A673 (cell line): ENCODE measurements at regions not wholly inside any gene's neighbourhood (a gene's known extent, or its start where the extent isn't known, plus 50 kb on each side); places are given as distances from the start of the nearest gene placed in this dataset.

Experiments used
- BruUV-seq: library from RNA; stranded (reverse); fragments of 400-500 nt; replicated peaks from 2 replicates; lab custom pipeline; 2021; lab: Mats Ljungman, UMichigan
- CTCF ChIA-PET: fragments of 300-600 bp; sonication (Branson Sonifier 250); formaldehyde crosslinking; loops from one replicate; lab custom pipeline; 2022; ENCODE audit warnings: antibody characterized with exemption; lab: Charles Lee
- POLR2A ChIA-PET: fragments of 300-600 bp; sonication (Branson Sonifier 250); formaldehyde crosslinking; loops from one replicate; lab custom pipeline; 2022; ENCODE audit warnings: antibody characterized with exemption; ENCODE audit not compliant: low non-redundant PET; lab: Charles Lee
- DNase-seq: peaks from one replicate; pipeline ENCODE4 v3.0.0-alpha.2; 2015; ENCODE audit warnings: low spot score
- H3K27ac ChIP-seq: fragments of 200-600 bp; sonication (generic); 2 replicates; pipeline ENCODE4 v1.5.1; 2016; ENCODE audit warnings: mixed run types, low read depth, mild to moderate bottlenecking, mixed read lengths, antibody characterized with exemption, low read length; ENCODE audit not compliant: poor library complexity, severe bottlenecking
- H3K27me3 ChIP-seq: fragments of 200-600 bp; sonication (generic); replicated peaks from 2 replicates; pipeline ENCODE4 v1.6.1; 2017; ENCODE audit warnings: mixed run types, low read depth, mild to moderate bottlenecking, mixed read lengths, antibody characterized with exemption, low read length; ENCODE audit not compliant: insufficient read depth, poor library complexity
- H3K36me3 ChIP-seq: fragments of 200-600 bp; sonication (generic); 2 replicates; pipeline ENCODE4 v1.6.1; 2016; ENCODE audit warnings: mixed run types, mild to moderate bottlenecking, mixed read lengths, antibody characterized with exemption, low read length; ENCODE audit not compliant: insufficient read depth, poor library complexity, severe bottlenecking
- H3K4me1 ChIP-seq: fragments of 200-600 bp; sonication (generic); 2 replicates; pipeline ENCODE4 v1.6.1; 2017; ENCODE audit warnings: mixed run types, mild to moderate bottlenecking, mixed read lengths, antibody characterized with exemption, low read length; ENCODE audit not compliant: insufficient read depth, poor library complexity, severe bottlenecking
- H3K4me3 ChIP-seq: fragments of 200-600 bp; sonication (generic); 2 replicates; pipeline ENCODE4 v1.5.1; 2016; ENCODE audit warnings: low read depth, mixed run types, mild to moderate bottlenecking, mixed read lengths, low read length; ENCODE audit not compliant: poor library complexity, severe bottlenecking
- H3K9me3 ChIP-seq: fragments of 200-600 bp; sonication (generic); 2 replicates; pipeline ENCODE4 v1.6.1; 2016; ENCODE audit warnings: mixed run types, low read depth, mild to moderate bottlenecking, mixed read lengths, antibody characterized with exemption, low read length; ENCODE audit not compliant: poor library complexity, severe bottlenecking
- EZH2 ChIP-seq: fragments of 200-600 bp; sonication (generic); IDR thresholded peaks from 2 replicates; pipeline ENCODE4 v1.6.1; 2017; ENCODE audit warnings: borderline replicate concordance, low read depth, mild to moderate bottlenecking, mixed read lengths, antibody characterized with exemption, low read length; ENCODE audit not compliant: poor library complexity, severe bottlenecking
- intact Hi-C: fragments of 100-400 bp; cut with micrococcal nuclease; formaldehyde crosslinking; loops from one replicate; pipeline ENCODE4 v1.10.0; 2022; ENCODE audit not compliant: unreplicated experiment
- TF ChIP-seq, protein P1 (sequence below): fragments of 300-800, 200-600 bp; sonication (generic); conservative IDR thresholded peaks from 2 replicates; pipeline ENCODE4 v1.5.1; 2017; ENCODE audit warnings: low read depth, mild to moderate bottlenecking, antibody characterized with exemption, low read length, moderate library complexity, mixed read lengths

- TF ChIP-seq EZH2: no peak
- TF ChIP-seq, protein P1, sequence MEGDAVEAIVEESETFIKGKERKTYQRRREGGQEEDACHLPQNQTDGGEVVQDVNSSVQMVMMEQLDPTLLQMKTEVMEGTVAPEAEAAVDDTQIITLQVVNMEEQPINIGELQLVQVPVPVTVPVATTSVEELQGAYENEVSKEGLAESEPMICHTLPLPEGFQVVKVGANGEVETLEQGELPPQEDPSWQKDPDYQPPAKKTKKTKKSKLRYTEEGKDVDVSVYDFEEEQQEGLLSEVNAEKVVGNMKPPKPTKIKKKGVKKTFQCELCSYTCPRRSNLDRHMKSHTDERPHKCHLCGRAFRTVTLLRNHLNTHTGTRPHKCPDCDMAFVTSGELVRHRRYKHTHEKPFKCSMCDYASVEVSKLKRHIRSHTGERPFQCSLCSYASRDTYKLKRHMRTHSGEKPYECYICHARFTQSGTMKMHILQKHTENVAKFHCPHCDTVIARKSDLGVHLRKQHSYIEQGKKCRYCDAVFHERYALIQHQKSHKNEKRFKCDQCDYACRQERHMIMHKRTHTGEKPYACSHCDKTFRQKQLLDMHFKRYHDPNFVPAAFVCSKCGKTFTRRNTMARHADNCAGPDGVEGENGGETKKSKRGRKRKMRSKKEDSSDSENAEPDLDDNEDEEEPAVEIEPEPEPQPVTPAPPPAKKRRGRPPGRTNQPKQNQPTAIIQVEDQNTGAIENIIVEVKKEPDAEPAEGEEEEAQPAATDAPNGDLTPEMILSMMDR: no peak
- no TSS peak for BruUV-seq
- no peak overlapping the region for H3K4me3 ChIP-seq
- H3K9me3 ChIP-seq: peaks cover 5% of the 10 kb centered on the region
- H3K27me3 ChIP-seq: no peaks in the 10 kb centered on the region
- ChIA-PET POLR2A (no interaction called here), CTCF (no interaction called here)
- H3K27ac ChIP-seq: no peak overlapping the region
- no peaks in the 10 kb centered on the region for H3K4me1 ChIP-seq
- H3K36me3 ChIP-seq: no peaks in the 10 kb centered on the region
- DNase-seq: no peak
- intact Hi-C loops: no loop called here
These were observed 101.8 kb upstream of the DIAPH3 start for GRCh38 chr13:60265566-60265965.

- Histone ChIP-seq H3K4me1 (no peaks in the 10 kb centered on the region), H3K36me3 (no peaks in the 10 kb centered on the region), H3K27ac (no peak overlapping the region), H3K9me3 (peaks cover 5% of the 10 kb centered on the region), H3K27me3 (no peaks in the 10 kb centered on the region), H3K4me3 (no peak overlapping the region)
- BruUV-seq: no TSS peak
- TF ChIP-seq, protein P1: no peak
- TF ChIP-seq EZH2: no peak
- intact Hi-C loops: no loop called here
- ChIA-PET POLR2A (no interaction called here), CTCF (no interaction called here)
- no peak for DNase-seq
These were observed 103.9 kb upstream of the DIAPH3 start for GRCh38 chr13:60267498-60268202.

DNA sequence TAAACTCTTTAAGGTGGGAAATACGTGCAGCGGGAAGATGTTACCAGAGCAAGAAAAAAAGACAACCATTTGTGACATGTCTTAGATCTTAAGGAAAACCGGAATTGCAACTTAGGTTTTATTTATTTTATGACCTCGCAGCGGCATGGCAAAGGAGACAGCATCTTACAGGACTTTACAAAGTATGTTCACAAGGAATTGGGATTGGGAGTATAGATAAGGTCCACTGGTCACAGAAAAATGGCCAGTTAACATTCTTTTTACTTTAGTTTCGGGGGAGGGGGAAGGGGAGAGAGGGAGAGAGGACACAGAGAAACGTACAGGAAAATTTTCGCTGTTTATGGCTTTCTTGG, 104.5 kb upstream of the DIAPH3 start:
- no peak overlapping the region for H3K4me3 ChIP-seq
- H3K4me1 ChIP-seq: no peaks in the 10 kb centered on the region
- intact Hi-C loops: no loop called here
- no peaks in the 10 kb centered on the region for H3K36me3 ChIP-seq
- no TSS peak for BruUV-seq
- H3K27me3 ChIP-seq: no peaks in the 10 kb centered on the region
- no peak for DNase-seq
- POLR2A ChIA-PET: no interaction called here
- TF ChIP-seq, protein P1: no peak
- TF ChIP-seq EZH2: no peak
- peaks cover under 1% of the 10 kb centered on the region for H3K9me3 ChIP-seq
- CTCF ChIA-PET: no interaction called here
- no peak overlapping the region for H3K27ac ChIP-seq
